HepG2 (cell line): ENCODE measurements at regions not wholly inside any gene's neighbourhood (a gene's known extent, or its start where the extent isn't known, plus 50 kb on each side); places are given as distances from the start of the nearest gene placed in this dataset.

Source experiments
- ATAC-seq: fragments of 200-7000 bp; cut with Tn5 transposase; 3 replicates; pipeline ENCODE4 v1.9.1; 2020; ENCODE audit warnings: mild to moderate bottlenecking, moderate library complexity
- BruUV-seq: library from RNA; stranded (reverse); fragments of 400-500 nt; replicated peaks from 2 replicates; lab custom pipeline; 2021; lab: Mats Ljungman, UMichigan
- CTCF ChIA-PET: fragments of 300-600 bp; formaldehyde crosslinking; extraction: SDS; loops from one replicate; lab custom pipeline; 2021; ENCODE audit warnings: low total read pairs, inconsistent platforms, low intra/inter-chr PET ratio; lab: Yijun Ruan, JAX
- POLR2A ChIA-PET: fragments of 350-600 bp; sonication (Branson Sonifier 250); formaldehyde crosslinking; loops from one replicate; lab custom pipeline; 2020; ENCODE audit warnings: antibody characterized with exemption, inconsistent platforms; lab: Yijun Ruan, JAX
- DNase-seq: peaks from one replicate; pipeline ENCODE4 v3.0.0-alpha.2; 2015; ENCODE audit warnings: low spot score
- FAIRE-seq: peaks from 3 replicates; lab custom pipeline; 2011; peaks lifted over from hg19 to GRCh38; lab: Jason Lieb, UNC
- H2AFZ ChIP-seq: one replicate; pipeline ENCODE4 v1.6.1; 2011; ENCODE audit warnings: low read length, inconsistent platforms
- H3K27ac ChIP-seq: fragments of 300-600 bp; 3 replicates; pipeline ENCODE4 v1.8.0; 2011; ENCODE audit warnings: mixed run types, mild to moderate bottlenecking, mixed read lengths, low read length, inconsistent platforms; ENCODE audit not compliant: insufficient read depth; ENCODE audit errors: extremely low read length
- H3K27me3 ChIP-seq, 2 experiments: fragments of 200-600 bp in 1 of 2; 2 replicates in 1 of 2; 3 replicates in 1 of 2; pipeline versions ENCODE4 v1.6.0 to v1.8.0; 2011; ENCODE audit warnings: low read length in 2 of 2, mild to moderate bottlenecking in 2 of 2, moderate library complexity in 2 of 2, inconsistent platforms in 1 of 2; ENCODE audit not compliant: insufficient read depth in 2 of 2, control insufficient read depth in 1 of 2
- H3K36me3 ChIP-seq, 2 experiments: fragments of 200-600 bp in 1 of 2; replicated peaks in 1 of 2; 2 replicates in 1 of 2; 3 replicates in 1 of 2; pipeline versions ENCODE4 v1.5.1 to v1.8.0; 2011; ENCODE audit warnings: low read length in 2 of 2, inconsistent platforms in 1 of 2; ENCODE audit not compliant: insufficient read depth in 2 of 2, control insufficient read depth in 1 of 2
- H3K4me1 ChIP-seq: 2 replicates; pipeline ENCODE4 v1.5.1; 2012; ENCODE audit warnings: low read length, inconsistent platforms; ENCODE audit not compliant: insufficient read depth
- H3K4me2 ChIP-seq: 2 replicates; pipeline ENCODE4 v1.6.0; 2011; ENCODE audit warnings: low read depth, low read length, inconsistent platforms
- H3K4me3 ChIP-seq, 3 experiments: fragments of 200-600 bp in 1 of 3; sonication (generic), shearing (Covaris generic) in 1 of 3; replicated peaks in 1 of 3; 2 replicates each; pipeline ENCODE4 v1.5.1; 2011 to 2016; ENCODE audit warnings: low read length in 3 of 3, inconsistent platforms in 2 of 3, low read depth in 2 of 3, mild to moderate bottlenecking in 2 of 3, control low read depth in 1 of 3, mixed read lengths in 1 of 3; ENCODE audit not compliant: insufficient read depth in 1 of 3
- H3K79me2 ChIP-seq: one replicate; pipeline ENCODE4 v1.6.1; 2011; ENCODE audit warnings: low read length, inconsistent platforms; ENCODE audit not compliant: insufficient read depth
- H3K9ac ChIP-seq: 2 replicates; pipeline ENCODE4 v1.6.0; 2011; ENCODE audit warnings: mild to moderate bottlenecking, low read depth, low read length, inconsistent platforms; ENCODE audit not compliant: insufficient read depth
- H3K9me3 ChIP-seq: 2 replicates; pipeline ENCODE4 v1.5.1; 2012; ENCODE audit warnings: mild to moderate bottlenecking, low read length
- H4K20me1 ChIP-seq: 2 replicates; pipeline ENCODE4 v1.6.0; 2011; ENCODE audit warnings: inconsistent platforms, mild to moderate bottlenecking, low read length, moderate library complexity; ENCODE audit not compliant: insufficient read depth
- CEBPZ ChIP-seq: IDR thresholded peaks from 2 replicates; pipeline ENCODE4 v1.6.1; 2012; ENCODE audit warnings: low read length, improper control_type of control experiment
- DR1 ChIP-seq: sonication (generic); formaldehyde crosslinking; IDR thresholded peaks from 2 replicates; pipeline ENCODE4 v1.8.0; 2021; ENCODE audit warnings: mild to moderate bottlenecking, missing genetic modification reagents, inconsistent platforms
- GLI4 ChIP-seq: sonication (generic); formaldehyde crosslinking; IDR thresholded peaks from 2 replicates; pipeline ENCODE4 v1.5.1; 2020; ENCODE audit warnings: missing genetic modification reagents, mild to moderate bottlenecking, moderate library complexity, borderline replicate concordance
- GMEB1 ChIP-seq: sonication (generic); formaldehyde crosslinking; IDR thresholded peaks from 2 replicates; pipeline ENCODE4 v1.5.1; 2020; ENCODE audit warnings: missing genetic modification reagents, mild to moderate bottlenecking, borderline replicate concordance
- HCFC1 ChIP-seq: fragments of 150-350 bp; IDR thresholded peaks from 2 replicates; pipeline ENCODE4 v1.6.1; 2014; ENCODE audit warnings: low read depth, low read length
- MAF1 ChIP-seq: sonication (generic); formaldehyde crosslinking; IDR thresholded peaks from 2 replicates; pipeline ENCODE4 v1.5.0; 2020; ENCODE audit warnings: missing genetic modification reagents, borderline replicate concordance
- NAIF1 ChIP-seq: sonication (generic); formaldehyde crosslinking; IDR thresholded peaks from 2 replicates; pipeline ENCODE4 v1.5.0; 2020; ENCODE audit warnings: mild to moderate bottlenecking, missing genetic modification reagents, borderline replicate concordance
- PTBP1 ChIP-seq: fragments of 200-400 bp; formaldehyde crosslinking; IDR thresholded peaks from 2 replicates; pipeline ENCODE4 v1.6.1; 2018; ENCODE audit warnings: low read length, low read depth; ENCODE audit not compliant: poor library complexity, severe bottlenecking
- SNAPC4 ChIP-seq: sonication (generic); formaldehyde crosslinking; IDR thresholded peaks from 2 replicates; pipeline ENCODE4 v1.4.0; 2020; ENCODE audit warnings: mild to moderate bottlenecking, missing genetic modification reagents
- THAP7 ChIP-seq: sonication (generic); formaldehyde crosslinking; IDR thresholded peaks from 2 replicates; pipeline ENCODE4 v1.8.1; 2023; ENCODE audit warnings: mild to moderate bottlenecking, missing genetic modification reagents
- ZFAT ChIP-seq: sonication (generic); formaldehyde crosslinking; conservative IDR thresholded peaks from 2 replicates; pipeline ENCODE4 v1.8.1; 2023; ENCODE audit warnings: missing genetic modification reagents, inconsistent platforms
- ZNF12 ChIP-seq: sonication (generic); formaldehyde crosslinking; IDR thresholded peaks from 2 replicates; pipeline ENCODE4 v1.5.0; 2020; ENCODE audit warnings: missing genetic modification reagents
- ZNF207 ChIP-seq: fragments of 450-650 bp; IDR thresholded peaks from 2 replicates; pipeline ENCODE4 v1.6.1; 2016; ENCODE audit warnings: antibody characterized with exemption, borderline replicate concordance
- WGBS: methylation state at CpG from one replicate; pipeline ENCODE4 v1.1.6; 2017; ENCODE audit warnings: low lambda C conversion rate; 5-methylcytosine and 5-hydroxymethylcytosine counted together
- in situ Hi-C: cut with HindIII; loops from 2 replicates; pipeline ENCODE4 v1.10.0; 2017; ENCODE audit warnings: low pct_unique_long_range_greater_than_20kb; ENCODE audit not compliant: extremely low pct_ligation_motif_present
- intact Hi-C: fragments of 100-400 bp; cut with micrococcal nuclease; formaldehyde crosslinking; loops from one replicate; pipeline ENCODE4 v1.10.0; 2022; ENCODE audit not compliant: unreplicated experiment

GRCh38 chr12:42846782-42847181 is 257.2 kb upstream of the PRICKLE1 start:
- Histone ChIP-seq H3K36me3 (no peaks in the 10 kb centered on the region), H3K4me3 (no peak overlapping the region), H2AFZ (no peak overlapping the region), H3K27ac (no peak overlapping the region), H3K9me3 (no peaks in the 10 kb centered on the region), H3K27me3 (no peaks in the 10 kb centered on the region), H3K9ac (no peak overlapping the region), H4K20me1 (no peaks in the 10 kb centered on the region), H3K4me2 (no peak overlapping the region), H3K4me1 (no peaks in the 10 kb centered on the region), H3K79me2 (no peaks in the 10 kb centered on the region)
- intact Hi-C loops: no loop called here
- in situ Hi-C loops: no loop called here
- no TSS peak for BruUV-seq
- ATAC-seq (no peak), FAIRE-seq (no peak), DNase-seq (no peak)
- no CpG with 5 or more reads among the region's 1 CpG for WGBS
- POLR2A ChIA-PET: no interaction called here
- CTCF ChIA-PET: no interaction called here
- TF ChIP-seq GLI4 (CRISPR knock-in tag) (no peak), SNAPC4 (CRISPR knock-in tag) (no peak), NAIF1 (CRISPR knock-in tag) (no peak), ZNF12 (no peak), ZNF207 (no peak), ZFAT (no peak), CEBPZ (no peak), GMEB1 (CRISPR knock-in tag) (no peak), PTBP1 (no peak), HCFC1 (no peak), THAP7 (CRISPR knock-in tag) (no peak), MAF1 (CRISPR knock-in tag) (no peak), DR1 (no peak)
